ENCODE measurements at regions not wholly inside any gene's neighbourhood (a gene's known extent, or its start where the extent isn't known, plus 50 kb on each side); places are given as distances from the start of the nearest gene placed in this dataset.

- TF ChIP-seq ETS1 (conservative IDR thresholded peaks at IDR 0.05; ENCODE audit: control insufficient read depth, low read depth, low read length) (no peak), TRIM28 (IDR thresholded peaks at IDR 0.05) (no peak), MAZ (CRISPR knock-in tag; conservative IDR thresholded peaks at IDR 0.05 in 1 of 2, IDR thresholded peaks at IDR 0.05 in 1 of 2) (no peak)
Measured at GRCh38 chr6:115612796-115613479, 447.8 kb downstream of the FRK start (continued).

DNA sequence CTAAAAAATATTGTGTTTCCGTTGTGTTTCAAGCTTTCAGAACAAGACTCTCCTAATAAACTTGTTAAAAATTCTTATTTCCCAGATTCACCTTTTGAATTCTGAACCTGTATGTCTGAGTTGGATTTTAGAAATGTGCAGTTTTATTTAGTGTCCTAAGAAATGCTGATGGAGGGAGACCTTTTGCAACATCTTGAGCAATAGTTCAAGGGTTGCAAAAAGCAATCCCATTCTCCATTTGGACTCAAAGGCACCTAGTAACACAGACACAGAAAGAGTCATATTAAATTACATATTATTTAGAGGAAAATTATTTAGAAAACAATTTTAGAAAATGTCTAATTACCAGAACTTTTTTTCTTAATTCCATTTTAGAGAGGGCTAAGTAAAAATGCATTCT, 448.5 kb downstream of the FRK start:
- Histone ChIP-seq H3K36me3 (ENCODE audit: control insufficient read depth, insufficient read depth, low read length) (no peaks in the 10 kb centered on the region), H4K20me1 (replicated peaks; ENCODE audit: control insufficient read depth, insufficient read depth, low read length) (no peaks in the 10 kb centered on the region), H3K4me2 (ENCODE audit: insufficient read depth, low read length) (no peak overlapping the region), H3K27me3 (ENCODE audit: control insufficient read depth in 2 of 2, insufficient read depth in 2 of 2, low read length in 2 of 2) (no peaks in the 10 kb centered on the region), H2AFZ (ENCODE audit: low read depth, low read length) (no peak overlapping the region), H3K4me3 (no peak overlapping the region), H3K9me1 (ENCODE audit: control insufficient read depth, insufficient read depth, low read length) (no peaks in the 10 kb centered on the region), H3K9ac (ENCODE audit: insufficient read depth in 1 of 2, low read depth in 2 of 2, low read length in 2 of 2) (no peak overlapping the region), H3K79me2 (ENCODE audit: control insufficient read depth, insufficient read depth, low read length) (no peaks in the 10 kb centered on the region), H3K27ac (ENCODE audit: extremely low read depth, low read depth, low read length) (no peak overlapping the region), H3K4me1 (replicated peaks in 1 of 2; ENCODE audit: control insufficient read depth in 2 of 2, insufficient read depth in 2 of 2, low read length in 2 of 2) (no peaks in the 10 kb centered on the region), H3K9me3 (replicated peaks; ENCODE audit: control insufficient read depth, insufficient read depth, low read depth, low read length) (no peaks in the 10 kb centered on the region)
- in situ Hi-C loops (cut with MboI) (no loop called here), intact Hi-C loops (cut with micrococcal nuclease) (no loop called here)
- 0% methylated on average over 1 of the region's 1 CpG for WGBS (ENCODE audit: insufficient coverage, low coverage, missing lambda C conversion rate)
- no peak for DNase-seq (ENCODE audit: extremely low read depth in 1 of 4, low spot score in 3 of 4)
- no TSS peak for BruUV-seq (replicated peaks)
- ATAC-seq, result no peak
- no peak for FAIRE-seq
- TF ChIP-seq E2F3 (CRISPR knock-in tag; IDR thresholded peaks at IDR 0.05) (no peak), CCNT2 (IDR thresholded peaks at IDR 0.05; ENCODE audit: borderline replicate concordance, extremely low read depth, insufficient read length, low read depth, low read length) (no peak)
- TF ChIP-seq, protein P1, sequence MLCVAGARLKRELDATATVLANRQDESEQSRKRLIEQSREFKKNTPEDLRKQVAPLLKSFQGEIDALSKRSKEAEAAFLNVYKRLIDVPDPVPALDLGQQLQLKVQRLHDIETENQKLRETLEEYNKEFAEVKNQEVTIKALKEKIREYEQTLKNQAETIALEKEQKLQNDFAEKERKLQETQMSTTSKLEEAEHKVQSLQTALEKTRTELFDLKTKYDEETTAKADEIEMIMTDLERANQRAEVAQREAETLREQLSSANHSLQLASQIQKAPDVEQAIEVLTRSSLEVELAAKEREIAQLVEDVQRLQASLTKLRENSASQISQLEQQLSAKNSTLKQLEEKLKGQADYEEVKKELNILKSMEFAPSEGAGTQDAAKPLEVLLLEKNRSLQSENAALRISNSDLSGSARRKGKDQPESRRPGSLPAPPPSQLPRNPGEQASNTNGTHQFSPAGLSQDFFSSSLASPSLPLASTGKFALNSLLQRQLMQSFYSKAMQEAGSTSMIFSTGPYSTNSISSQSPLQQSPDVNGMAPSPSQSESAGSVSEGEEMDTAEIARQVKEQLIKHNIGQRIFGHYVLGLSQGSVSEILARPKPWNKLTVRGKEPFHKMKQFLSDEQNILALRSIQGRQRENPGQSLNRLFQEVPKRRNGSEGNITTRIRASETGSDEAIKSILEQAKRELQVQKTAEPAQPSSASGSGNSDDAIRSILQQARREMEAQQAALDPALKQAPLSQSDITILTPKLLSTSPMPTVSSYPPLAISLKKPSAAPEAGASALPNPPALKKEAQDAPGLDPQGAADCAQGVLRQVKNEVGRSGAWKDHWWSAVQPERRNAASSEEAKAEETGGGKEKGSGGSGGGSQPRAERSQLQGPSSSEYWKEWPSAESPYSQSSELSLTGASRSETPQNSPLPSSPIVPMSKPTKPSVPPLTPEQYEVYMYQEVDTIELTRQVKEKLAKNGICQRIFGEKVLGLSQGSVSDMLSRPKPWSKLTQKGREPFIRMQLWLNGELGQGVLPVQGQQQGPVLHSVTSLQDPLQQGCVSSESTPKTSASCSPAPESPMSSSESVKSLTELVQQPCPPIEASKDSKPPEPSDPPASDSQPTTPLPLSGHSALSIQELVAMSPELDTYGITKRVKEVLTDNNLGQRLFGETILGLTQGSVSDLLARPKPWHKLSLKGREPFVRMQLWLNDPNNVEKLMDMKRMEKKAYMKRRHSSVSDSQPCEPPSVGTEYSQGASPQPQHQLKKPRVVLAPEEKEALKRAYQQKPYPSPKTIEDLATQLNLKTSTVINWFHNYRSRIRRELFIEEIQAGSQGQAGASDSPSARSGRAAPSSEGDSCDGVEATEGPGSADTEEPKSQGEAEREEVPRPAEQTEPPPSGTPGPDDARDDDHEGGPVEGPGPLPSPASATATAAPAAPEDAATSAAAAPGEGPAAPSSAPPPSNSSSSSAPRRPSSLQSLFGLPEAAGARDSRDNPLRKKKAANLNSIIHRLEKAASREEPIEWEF (CRISPR knock-in tag; IDR thresholded peaks at IDR 0.05), result no peak
- CTCF ChIA-PET (ENCODE audit: low intra/inter-chr PET ratio), result no interaction called here
- POLR2A ChIA-PET, result no interaction called here

All from K562 (cell line).